T-cell (primary cell): ENCODE measurements at regions not wholly inside any gene's neighbourhood (a gene's known extent, or its start where the extent isn't known, plus 50 kb on each side); places are given as distances from the start of the nearest gene placed in this dataset.

Experiments used
- ATAC-seq, 4 experiments: fragments of 200-7000 bp in 3 of 4; fragments of 150-1000 bp in 1 of 4; cut with Tn5 transposase; replicated peaks in 1 of 4; 1 replicate in 3 of 4; 2 replicates in 1 of 4; pipeline ENCODE4 v1.10.0; 2021; ENCODE audit warnings: moderate library complexity in 3 of 4, mild to moderate bottlenecking in 2 of 4, moderate number of reproducible peaks in 1 of 4
- CTCF ChIA-PET, 2 donors: fragments of 300-600 bp; sonication (Branson Sonifier 250); formaldehyde crosslinking; loops; one replicate each; lab custom pipeline; 2022; ENCODE audit warnings: antibody characterized with exemption in 2 of 2; lab: Charles Lee
- POLR2A ChIA-PET, 2 donors: fragments of 300-600 bp; sonication (Branson Sonifier 250); formaldehyde crosslinking; loops; one replicate each; lab custom pipeline; 2022; ENCODE audit warnings: antibody characterized with exemption in 2 of 2; lab: Charles Lee
- DNase-seq, 35 experiments: peaks; one replicate each; pipeline versions ENCODE4 v3.0.0 to v3.0.0-alpha.2; 2013 to 2023
- H3K27ac ChIP-seq: one replicate; pipeline ENCODE4 v1.5.1; 2013; ENCODE audit warnings: low read length
- H3K27me3 ChIP-seq, 2 experiments: replicated peaks in 1 of 2; 1 replicate in 1 of 2; 2 replicates in 1 of 2; pipeline versions ENCODE4 v1.6.1 to v1.7.0; 2013; ENCODE audit warnings: low read length in 1 of 2, mixed read lengths in 1 of 2; ENCODE audit not compliant: control insufficient read depth in 2 of 2, insufficient read depth in 2 of 2; ENCODE audit errors: extremely low read depth in 1 of 2
- H3K36me3 ChIP-seq, 2 donors: 1 replicate in 1 of 2; 2 replicates in 1 of 2; pipeline versions ENCODE4 v1.6.1 to v1.7.0; 2013; ENCODE audit warnings: low read length in 1 of 2; ENCODE audit not compliant: control insufficient read depth in 2 of 2, insufficient read depth in 1 of 2; ENCODE audit errors: extremely low read depth in 1 of 2
- H3K4me1 ChIP-seq, 2 experiments: 1 replicate in 1 of 2; 2 replicates in 1 of 2; pipeline versions ENCODE4 v1.6.1 to v1.7.0; 2013; ENCODE audit warnings: low read length in 2 of 2, mixed read lengths in 1 of 2; ENCODE audit not compliant: insufficient read depth in 2 of 2, control insufficient read depth in 1 of 2; ENCODE audit errors: extremely low read depth in 1 of 2
- H3K4me3 ChIP-seq, 2 donors: 1 replicate in 1 of 2; 2 replicates in 1 of 2; pipeline versions ENCODE4 v1.5.1 to v1.7.0; 2013; ENCODE audit warnings: mild to moderate bottlenecking in 2 of 2, low read length in 1 of 2, moderate library complexity in 1 of 2; ENCODE audit not compliant: control insufficient read depth in 1 of 2; ENCODE audit errors: extremely low read depth in 1 of 2
- H3K9me3 ChIP-seq: 2 replicates; pipeline ENCODE4 v1.7.0; 2013
- H3K27ac Mint-ChIP-seq, 2 donors: one replicate each; pipeline ENCODE4 v1.8.0; 2020 to 2021; ENCODE audit warnings: mild to moderate bottlenecking in 2 of 2, mixed read lengths in 2 of 2
- H3K27me3 Mint-ChIP-seq, 2 donors: one replicate each; pipeline ENCODE4 v1.8.0; 2021 to 2022; ENCODE audit warnings: mixed read lengths in 2 of 2
- H3K36me3 Mint-ChIP-seq: one replicate; pipeline ENCODE4 v1.8.0; 2021; ENCODE audit warnings: mixed read lengths
- H3K4me1 Mint-ChIP-seq, 3 donors: one replicate each; pipeline ENCODE4 v1.8.0; 2020 to 2022; ENCODE audit warnings: mixed read lengths in 3 of 3, mild to moderate bottlenecking in 1 of 3
- H3K4me3 Mint-ChIP-seq, 3 donors: one replicate each; pipeline ENCODE4 v1.8.0; 2020 to 2022; ENCODE audit warnings: mild to moderate bottlenecking in 3 of 3, mixed read lengths in 3 of 3, moderate library complexity in 3 of 3
- H3K9me3 Mint-ChIP-seq, 3 donors: one replicate each; pipeline ENCODE4 v1.8.0; 2020 to 2022; ENCODE audit warnings: mixed read lengths in 3 of 3
- WGBS: methylation state at CpG from one replicate; pipeline ENCODE4 v1.1.5; 2013; ENCODE audit warnings: missing lambda C conversion rate; ENCODE audit not compliant: insufficient coverage; 5-methylcytosine and 5-hydroxymethylcytosine counted together

DNA sequence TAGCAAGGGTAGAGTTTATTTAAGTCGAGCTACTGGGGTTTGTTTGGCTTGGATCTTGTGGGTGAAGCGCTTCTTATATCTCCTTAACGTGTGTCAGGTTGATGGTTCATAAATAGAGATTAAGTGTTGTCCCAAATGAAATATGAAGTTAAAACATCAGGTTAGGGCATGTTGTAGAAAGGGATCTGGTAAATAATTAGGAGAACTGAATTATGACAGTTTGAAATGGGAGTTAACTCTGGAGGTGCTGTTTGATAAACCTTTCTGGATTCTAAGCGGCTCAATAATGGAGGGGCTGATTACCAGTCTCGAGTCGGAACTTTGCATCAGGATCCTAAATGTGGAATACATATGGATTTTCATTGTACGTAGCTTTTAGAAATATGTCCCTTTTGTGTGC, 717.0 kb upstream of the WWC1 start:
- Mint-ChIP-seq H3K9me3 (no peaks in the 10 kb centered on the region), H3K27me3 (peaks cover 19 to 23% of the 10 kb centered on the region in 2 donors), H3K4me1 (peaks cover 6 to 15% (median 8%) of the 10 kb centered on the region in 3 donors), H3K4me3 (peak overlapping the region in 1 of 3 donors; percentile 28), H3K27ac (no peak overlapping the region), H3K36me3 (no peaks in the 10 kb centered on the region)
- ATAC-seq (no peak), DNase-seq (no peak)
- Histone ChIP-seq H3K4me1 (peaks cover 0 to 3% of the 10 kb centered on the region in 2 experiments), H3K9me3 (no peaks in the 10 kb centered on the region), H3K4me3 (no peak overlapping the region), H3K36me3 (no peaks in the 10 kb centered on the region), H3K27ac (no peak overlapping the region), H3K27me3 (peaks cover 0 to 3% of the 10 kb centered on the region in 2 experiments)
- ChIA-PET POLR2A (no interaction called here), CTCF (no interaction called here)
- WGBS: 40% methylated on average over 6 of the region's 7 CpGs

DNA sequence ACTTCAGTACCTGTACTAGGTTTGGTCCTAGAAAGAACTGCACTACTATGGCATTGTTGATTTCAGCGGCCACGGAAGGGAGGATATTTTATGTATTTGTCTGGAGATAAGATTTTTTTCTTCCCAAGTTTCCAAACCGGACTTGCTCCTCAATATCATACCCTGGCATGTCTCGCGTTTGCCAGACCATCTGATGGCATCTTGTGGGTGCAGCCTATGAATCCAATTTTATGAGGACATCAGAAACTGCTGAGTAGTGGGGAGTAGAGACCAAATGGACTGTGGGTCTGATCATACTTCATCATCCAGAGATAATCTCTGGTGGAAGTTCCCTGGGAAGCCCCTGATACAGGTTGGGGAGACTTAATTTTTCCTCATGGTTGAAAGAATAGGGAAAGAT, 716.1 kb upstream of the WWC1 start:
- Mint-ChIP-seq H3K36me3 (no peaks in the 10 kb centered on the region), H3K4me1 (peaks cover 6 to 15% (median 8%) of the 10 kb centered on the region in 3 donors), H3K27ac (no peak overlapping the region), H3K4me3 (no peak overlapping the region), H3K27me3 (peaks cover 19 to 23% of the 10 kb centered on the region in 2 donors), H3K9me3 (no peaks in the 10 kb centered on the region)
- Histone ChIP-seq H3K4me1 (peaks cover 0 to 3% of the 10 kb centered on the region in 2 experiments), H3K9me3 (no peaks in the 10 kb centered on the region), H3K36me3 (no peaks in the 10 kb centered on the region), H3K27ac (no peak overlapping the region), H3K27me3 (peaks cover 0 to 3% of the 10 kb centered on the region in 2 experiments), H3K4me3 (no peak overlapping the region)
- ATAC-seq (no peak), DNase-seq (no peak)
- ChIA-PET POLR2A (no interaction called here), CTCF (no interaction called here)
- WGBS: no CpG with 5 or more reads among the region's 5 CpGs

DNA sequence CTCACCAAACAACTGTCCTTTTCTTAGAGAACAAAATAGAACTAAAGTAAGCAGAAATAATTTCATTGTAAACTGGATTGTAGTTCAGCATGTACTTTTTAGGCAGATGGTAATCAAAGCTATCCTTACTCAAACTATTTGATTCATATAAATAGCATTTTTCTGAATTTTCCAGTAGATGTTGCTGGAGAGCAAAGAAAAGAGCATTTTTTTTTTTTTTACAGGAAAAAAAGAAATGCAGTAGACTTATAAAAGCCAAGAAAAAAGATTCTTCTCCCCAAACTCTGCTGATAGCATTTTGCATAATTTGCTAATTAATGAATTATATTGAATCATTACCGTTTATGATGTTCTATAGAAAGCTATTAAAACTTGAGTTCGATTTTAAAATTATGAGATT, 715.3 kb upstream of the WWC1 start:
- ATAC-seq (no peak), DNase-seq (no peak)
- Mint-ChIP-seq H3K27me3 (peaks cover 19 to 23% of the 10 kb centered on the region in 2 donors), H3K36me3 (no peaks in the 10 kb centered on the region), H3K27ac (no peak overlapping the region), H3K4me3 (no peak overlapping the region), H3K9me3 (no peaks in the 10 kb centered on the region), H3K4me1 (peaks cover 6 to 15% (median 8%) of the 10 kb centered on the region in 3 donors)
- Histone ChIP-seq H3K36me3 (no peaks in the 10 kb centered on the region), H3K27ac (no peak overlapping the region), H3K27me3 (peaks cover 0 to 3% of the 10 kb centered on the region in 2 experiments), H3K4me3 (no peak overlapping the region), H3K9me3 (no peaks in the 10 kb centered on the region), H3K4me1 (peaks cover 0 to 3% of the 10 kb centered on the region in 2 experiments)
- no CpG with 5 or more reads among the region's 2 CpGs for WGBS
- POLR2A ChIA-PET: no interaction called here
- CTCF ChIA-PET: interaction anchor here in 1 of 2 donors (0.7 kb wide), 1 partner anchor 1448 kb away, joined by 3 read pairs; no protein-coding TSS in a partner anchor

DNA sequence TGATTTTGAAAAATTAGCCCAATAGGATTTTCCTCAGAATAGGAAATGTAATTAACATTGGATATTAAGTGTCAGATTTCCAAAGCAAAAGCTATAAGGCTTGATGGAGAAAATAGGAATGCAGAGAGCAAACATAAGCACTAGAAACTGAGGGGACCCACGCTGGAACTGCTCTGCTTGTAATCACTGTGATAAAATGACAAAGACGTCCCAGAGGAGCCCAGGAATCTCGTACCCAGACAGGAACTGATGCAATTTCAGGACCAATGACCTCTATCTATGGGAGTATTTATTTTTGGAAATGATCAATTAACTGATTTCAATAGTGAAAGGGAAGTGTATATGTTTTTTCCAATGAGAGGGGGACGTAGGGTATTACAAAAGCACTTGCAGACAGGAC, 714.5 kb upstream of the WWC1 start:
- Mint-ChIP-seq H3K36me3 (no peaks in the 10 kb centered on the region), H3K9me3 (no peaks in the 10 kb centered on the region), H3K27me3 (peaks cover 19 to 21% of the 10 kb centered on the region in 2 donors), H3K27ac (no peak overlapping the region), H3K4me3 (no peak overlapping the region), H3K4me1 (peaks cover 6 to 15% (median 8%) of the 10 kb centered on the region in 3 donors)
- H3K4me3 ChIP-seq: no peak overlapping the region
- POLR2A ChIA-PET: no interaction called here
- ATAC-seq: no peak
- CTCF ChIA-PET: interaction anchor here in 1 of 2 donors (0.7 kb wide), 1 partner anchor 1449 kb away, joined by 3 read pairs; no protein-coding TSS in a partner anchor
- DNase-seq: no peak
- no peak overlapping the region for H3K27ac ChIP-seq
- no peaks in the 10 kb centered on the region for H3K36me3 ChIP-seq
- H3K4me1 ChIP-seq: peaks cover 0 to 3% of the 10 kb centered on the region in 2 experiments
- peaks cover 0 to 3% of the 10 kb centered on the region in 2 experiments for H3K27me3 ChIP-seq
- WGBS: 13% methylated on average over 4 of the region's 4 CpGs
- H3K9me3 ChIP-seq: no peaks in the 10 kb centered on the region

DNA sequence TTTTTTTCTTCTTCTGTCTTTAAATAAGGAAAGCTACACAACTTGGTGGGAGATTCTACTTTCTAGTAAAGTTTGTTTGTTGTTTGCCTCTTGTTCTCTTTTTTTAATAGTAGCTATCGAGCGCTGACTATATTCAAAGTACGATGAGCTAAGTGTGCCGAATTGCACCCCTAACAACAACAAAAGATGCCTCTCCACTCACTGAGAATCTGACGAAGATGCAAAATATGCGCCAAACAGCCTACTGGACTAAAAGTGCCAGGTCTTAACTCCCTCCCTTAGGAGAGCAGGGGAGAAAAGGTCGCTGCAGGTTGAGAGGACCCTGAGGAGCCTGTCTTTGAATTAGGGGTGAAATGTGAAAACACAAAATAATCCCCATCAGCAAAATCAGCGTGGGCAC, 713.8 kb upstream of the WWC1 start:
- no peak overlapping the region for H3K4me3 Mint-ChIP-seq
- WGBS: no CpG with 5 or more reads among the region's 8 CpGs
- Histone ChIP-seq H3K36me3 (no peaks in the 10 kb centered on the region), H3K27ac (no peak overlapping the region), H3K9me3 (no peaks in the 10 kb centered on the region), H3K4me3 (no peak overlapping the region), H3K4me1 (peaks cover 0 to 3% of the 10 kb centered on the region in 2 experiments), H3K27me3 (peaks cover 0 to 3% of the 10 kb centered on the region in 2 experiments)
- ATAC-seq (no peak), DNase-seq (no peak)
- ChIA-PET CTCF (no interaction called here), POLR2A (no interaction called here)
- H3K27me3 Mint-ChIP-seq: peaks cover 16 to 19% of the 10 kb centered on the region in 2 donors
- H3K4me1 Mint-ChIP-seq: peaks cover 6 to 15% (median 8%) of the 10 kb centered on the region in 3 donors
- H3K27ac Mint-ChIP-seq: no peak overlapping the region
- no peaks in the 10 kb centered on the region for H3K36me3 Mint-ChIP-seq
- no peaks in the 10 kb centered on the region for H3K9me3 Mint-ChIP-seq

DNA sequence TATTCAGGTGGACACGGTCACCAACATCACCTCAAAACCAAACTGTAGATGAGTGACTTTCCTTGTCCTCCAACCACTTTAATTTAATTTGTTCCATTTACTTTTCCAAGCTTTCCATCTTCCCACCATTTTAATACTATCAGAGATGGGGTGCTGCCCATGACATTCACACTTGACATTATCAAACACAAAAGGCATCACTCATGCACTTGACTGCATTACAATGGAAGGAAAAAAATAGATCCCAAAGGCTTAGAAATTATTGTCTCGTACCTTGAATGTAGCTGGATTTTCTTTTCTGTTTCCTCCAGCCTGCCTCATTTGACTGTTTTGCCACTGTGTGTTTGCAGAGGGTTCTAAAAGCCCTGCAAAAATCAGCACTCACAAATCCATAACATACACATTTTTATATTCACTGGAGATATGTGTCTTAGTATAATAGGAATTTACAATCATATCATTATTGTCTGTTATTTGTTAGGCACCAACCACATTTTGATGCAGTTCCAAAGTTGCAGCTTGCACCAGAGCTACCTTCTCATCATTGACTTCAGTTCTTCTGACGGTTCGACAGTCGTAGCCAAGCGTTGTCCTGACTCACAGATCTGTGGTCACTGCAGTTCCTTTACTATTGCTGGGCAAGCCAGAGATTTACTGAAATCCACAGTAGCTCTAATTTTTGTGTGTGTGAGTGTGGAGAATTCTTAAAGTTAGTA, 712.3 kb upstream of the WWC1 start:
- no peak overlapping the region for H3K27ac ChIP-seq
- Mint-ChIP-seq H3K4me3 (no peak overlapping the region), H3K4me1 (peaks cover 3 to 5% (median 5%) of the 10 kb centered on the region in 3 donors), H3K36me3 (no peaks in the 10 kb centered on the region), H3K27ac (no peak overlapping the region), H3K9me3 (peaks cover 0 to 5% (median 0%) of the 10 kb centered on the region in 3 donors), H3K27me3 (peaks cover 7 to 12% of the 10 kb centered on the region in 2 donors)
- H3K9me3 ChIP-seq: no peaks in the 10 kb centered on the region
- no peak overlapping the region for H3K4me3 ChIP-seq
- DNase-seq (no peak), ATAC-seq (no peak)
- no peaks in the 10 kb centered on the region for H3K27me3 ChIP-seq
- ChIA-PET CTCF (interaction anchor here in 1 of 2 donors (0.5 kb wide), 1 partner anchor 41 kb away, joined by 3 read pairs; no protein-coding TSS in a partner anchor), POLR2A (interaction anchor here in 1 of 2 donors (0.6 kb wide), 1 partner anchor 161 kb away, joined by 4 read pairs; no protein-coding TSS in a partner anchor)
- H3K4me1 ChIP-seq: no peaks in the 10 kb centered on the region
- no peaks in the 10 kb centered on the region for H3K36me3 ChIP-seq
- WGBS: no CpG with 5 or more reads among the region's 6 CpGs
